GM21390 (cell line): ENCODE measurements at regions not wholly inside any gene's neighbourhood (a gene's known extent, or its start where the extent isn't known, plus 50 kb on each side); places are given as distances from the start of the nearest gene placed in this dataset.

Source experiments
- ATAC-seq: cut with Tn5 transposase; IDR thresholded peaks from one replicate; pipeline ENCODE4 v1.9.1; 2021; ENCODE audit not compliant: unreplicated experiment

DNA sequence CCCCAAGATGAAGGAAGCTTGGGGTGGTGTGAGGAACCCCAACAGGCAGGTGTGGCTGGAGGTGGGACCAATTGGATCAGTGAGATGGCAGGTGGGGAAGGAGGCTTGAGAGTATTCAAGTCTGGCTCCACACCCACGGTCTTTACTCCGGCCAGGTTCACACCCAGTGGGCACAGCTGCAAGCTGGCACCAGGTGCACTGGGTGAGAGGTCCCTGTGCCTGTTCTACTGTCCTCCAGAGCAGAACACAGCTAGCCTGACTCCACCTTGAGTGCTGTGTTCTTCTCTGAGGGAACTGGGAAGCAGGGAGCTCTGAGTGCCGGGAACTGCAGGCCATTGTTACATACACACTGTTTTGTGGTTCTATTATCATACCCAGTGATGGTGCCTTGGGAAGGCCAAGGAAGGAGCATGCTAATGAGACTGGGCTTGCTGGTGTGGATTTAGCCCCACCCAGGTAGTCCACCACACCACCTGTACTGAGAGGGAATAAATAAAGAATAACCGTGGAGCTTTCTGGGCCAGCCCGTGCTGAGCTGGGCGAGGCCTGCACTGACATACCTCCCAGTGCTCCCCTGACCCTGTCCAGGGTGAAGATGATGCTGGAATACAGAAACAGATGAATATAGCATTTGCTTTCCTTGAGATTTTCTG, 93.4 kb downstream of the ABHD5 start:
- ATAC-seq: no peak

DNA sequence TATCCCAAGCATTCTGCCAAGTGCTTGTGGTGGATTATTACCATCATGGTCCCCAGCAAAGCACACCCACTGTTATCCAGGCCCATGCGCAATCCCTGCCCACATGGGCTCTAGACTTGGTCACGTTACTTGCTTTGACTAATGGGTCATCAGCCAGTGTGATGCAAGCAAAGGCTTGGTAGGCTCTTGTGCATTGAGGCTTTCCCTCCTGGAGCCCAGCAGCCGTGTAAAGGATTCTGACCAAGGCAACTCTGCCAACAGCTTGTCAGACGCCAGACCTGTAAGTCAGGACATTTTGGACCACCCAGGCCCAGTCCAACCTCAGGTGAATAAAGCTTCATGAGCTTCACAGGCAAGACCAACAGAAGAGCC, 93.9 kb downstream of the ABHD5 start:
- ATAC-seq: no peak

DNA sequence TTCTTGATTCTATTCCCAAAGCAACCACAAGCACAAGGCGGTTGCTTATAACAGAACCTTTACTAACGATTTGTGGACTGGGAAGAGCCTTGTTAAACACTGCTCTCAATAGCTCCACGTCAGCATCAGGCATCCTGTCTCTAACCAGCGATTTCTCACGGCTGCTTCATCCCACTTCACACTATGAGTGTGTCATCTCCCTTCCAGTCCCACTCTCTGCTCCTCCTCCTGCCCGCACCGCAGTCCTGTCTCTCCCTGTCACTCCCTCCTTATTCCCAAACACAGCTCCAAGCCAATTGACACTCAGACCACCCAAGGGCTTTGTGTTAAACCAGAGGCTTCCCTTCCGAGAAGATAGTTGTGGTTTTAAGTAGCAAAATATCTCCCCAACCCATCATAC, 94.8 kb downstream of the ABHD5 start:
- ATAC-seq: no peak

DNA sequence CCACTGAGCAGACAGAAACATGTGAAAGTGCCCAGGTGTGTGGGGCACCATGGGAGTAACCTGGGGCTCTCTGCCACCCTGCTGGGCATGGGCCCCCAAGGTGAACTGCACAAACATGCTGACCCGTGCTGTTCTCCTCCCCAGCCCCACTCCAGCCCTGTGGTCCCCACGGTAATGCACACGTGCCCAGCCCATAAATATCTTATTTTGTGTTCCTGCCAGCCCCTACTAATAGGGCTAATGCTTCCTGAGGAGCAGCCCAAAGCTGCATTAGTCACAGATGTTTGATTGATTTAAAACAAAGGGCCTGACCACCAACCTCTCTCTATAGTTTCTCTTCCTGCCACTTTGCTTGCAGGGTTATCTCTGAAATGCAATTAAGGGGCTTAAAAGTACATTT, 95.4 kb downstream of the ABHD5 start:
- no peak for ATAC-seq

DNA sequence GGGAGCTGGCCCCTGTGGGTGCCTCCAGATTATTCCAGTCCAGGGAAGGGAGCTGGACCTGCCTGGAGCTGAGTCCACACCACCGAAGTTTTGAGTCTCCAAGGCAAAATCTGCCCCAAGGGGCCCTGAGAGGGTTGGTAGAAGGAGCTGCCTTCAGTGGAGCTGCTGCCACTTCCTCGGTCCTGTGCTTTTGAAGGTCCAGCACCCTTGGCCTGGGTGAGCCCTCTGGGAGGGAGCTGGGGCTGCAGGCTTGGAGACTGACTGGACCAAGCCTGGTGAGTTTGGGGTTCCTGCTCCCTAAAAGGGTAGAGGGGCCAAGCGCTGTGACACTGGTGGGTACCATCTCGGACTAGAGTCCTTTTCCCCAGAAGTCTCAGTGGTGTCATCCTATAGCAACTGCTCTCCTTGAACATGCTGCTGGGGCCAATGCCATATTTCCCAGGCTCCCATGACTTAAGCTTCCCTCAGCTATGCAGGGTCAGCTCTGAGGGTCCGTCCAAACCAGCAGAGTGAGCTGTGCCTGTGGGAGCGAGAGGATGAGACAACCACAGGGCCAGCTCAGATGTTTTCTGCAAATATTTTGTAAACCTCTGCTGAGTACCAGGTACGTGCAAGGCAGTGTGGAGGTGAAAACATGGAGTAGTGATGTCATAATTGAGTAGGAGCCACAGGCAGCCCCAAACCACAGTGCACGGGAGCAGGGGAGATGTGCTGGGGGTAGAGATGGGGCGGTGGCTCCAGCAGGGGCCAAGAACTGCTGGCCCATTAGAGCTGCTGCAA, 96.0 kb downstream of the ABHD5 start:
- no peak for ATAC-seq

DNA sequence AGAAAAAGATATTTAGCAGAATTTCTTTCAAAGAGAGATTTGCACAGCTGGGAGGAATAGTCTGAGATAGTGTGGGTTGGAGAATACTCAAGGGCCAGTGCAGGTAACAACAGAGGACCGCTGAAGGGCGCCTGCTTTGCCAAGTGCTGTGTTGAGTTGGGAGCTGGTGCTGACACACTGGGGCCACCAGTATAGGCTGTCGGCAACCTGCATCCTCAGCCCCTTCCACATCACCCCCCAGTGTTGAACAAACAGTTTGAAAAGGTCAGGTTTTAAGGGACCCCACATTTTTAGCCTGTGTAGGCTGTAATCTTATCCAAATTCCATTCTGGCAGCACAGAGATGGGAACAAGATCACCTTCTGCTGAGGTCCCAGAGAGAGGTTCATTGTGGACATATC, 96.6 kb downstream of the ABHD5 start:
- ATAC-seq: no peak

DNA sequence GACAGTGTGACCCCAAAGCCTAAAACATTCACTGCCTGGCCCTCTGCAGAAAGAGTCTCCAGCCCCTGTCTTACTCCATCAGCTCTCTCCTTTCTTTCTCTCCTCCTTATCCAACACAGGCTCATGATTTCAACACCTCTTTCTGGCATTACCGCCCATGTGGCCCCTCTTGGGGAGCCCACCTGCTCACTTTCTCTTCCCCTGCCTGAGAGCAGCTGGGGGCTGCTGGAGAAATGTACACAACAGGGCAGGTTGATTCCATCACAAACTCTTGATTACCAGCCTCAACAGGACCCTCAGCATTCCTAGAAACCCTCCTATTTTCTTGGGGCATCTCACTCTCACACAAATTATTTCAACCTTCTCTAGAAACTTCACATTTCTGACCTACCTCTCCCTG, 98.3 kb downstream of the ABHD5 start:
- ATAC-seq: no peak

DNA sequence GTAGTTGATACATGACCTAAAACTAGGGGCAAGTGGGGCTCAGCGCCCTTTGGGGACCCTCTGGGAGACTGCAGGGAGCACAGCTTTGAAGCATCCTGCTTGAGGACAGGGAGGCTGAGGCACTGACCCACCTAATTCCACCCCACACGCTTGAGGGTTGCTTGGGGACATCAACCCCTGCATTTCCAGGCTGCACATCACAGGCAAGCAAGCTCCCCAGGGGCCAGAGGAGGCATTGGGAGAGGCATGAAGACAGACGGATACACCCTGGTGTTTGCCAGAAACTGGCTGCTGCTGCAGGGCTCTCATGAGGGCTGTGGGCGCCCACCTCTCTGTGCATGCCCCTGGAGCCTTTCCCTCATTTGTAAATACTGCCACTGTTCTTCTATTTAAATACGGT, 99.3 kb downstream of the ABHD5 start:
- no peak for ATAC-seq

DNA sequence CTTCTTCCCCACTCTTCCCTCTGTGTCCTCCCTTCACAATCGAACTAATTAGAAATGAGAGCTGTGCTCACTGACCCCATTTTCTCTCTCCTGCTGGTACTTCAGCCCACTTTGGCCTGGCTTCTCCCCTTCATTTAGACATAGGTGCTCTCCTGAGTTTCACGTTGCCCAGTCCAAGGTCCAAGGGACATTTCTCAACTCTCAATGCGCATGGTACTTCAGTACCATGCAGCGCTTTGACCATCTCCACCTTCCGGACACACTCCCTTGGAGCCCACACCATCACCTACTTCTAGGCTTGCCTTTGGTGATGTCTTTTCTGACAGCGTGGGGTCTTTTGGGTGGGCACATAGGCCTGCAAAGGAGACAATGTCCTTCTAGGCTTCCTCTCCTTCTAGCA, 99.7 kb downstream of the ABHD5 start:
- ATAC-seq: no peak

DNA sequence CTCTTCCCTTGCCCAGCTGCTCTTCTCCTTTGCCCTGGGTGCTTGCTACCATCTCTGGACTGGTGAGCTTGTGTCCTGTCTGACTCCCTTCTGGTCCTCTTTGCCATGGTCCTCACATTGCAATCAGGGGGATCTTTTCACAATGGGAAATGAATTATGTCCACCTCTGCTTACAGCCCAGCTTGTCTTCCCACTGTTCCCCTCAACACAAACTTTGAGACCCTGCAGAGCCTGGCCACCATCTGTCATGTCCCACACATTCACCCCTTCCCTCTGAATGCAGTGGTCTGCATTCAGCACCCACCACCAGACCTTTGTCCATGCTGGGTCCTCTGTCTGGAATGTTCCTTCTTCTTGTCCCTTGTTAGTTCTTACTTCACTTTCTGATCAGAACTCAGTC, 100.5 kb downstream of the ABHD5 start:
- ATAC-seq: no peak

DNA sequence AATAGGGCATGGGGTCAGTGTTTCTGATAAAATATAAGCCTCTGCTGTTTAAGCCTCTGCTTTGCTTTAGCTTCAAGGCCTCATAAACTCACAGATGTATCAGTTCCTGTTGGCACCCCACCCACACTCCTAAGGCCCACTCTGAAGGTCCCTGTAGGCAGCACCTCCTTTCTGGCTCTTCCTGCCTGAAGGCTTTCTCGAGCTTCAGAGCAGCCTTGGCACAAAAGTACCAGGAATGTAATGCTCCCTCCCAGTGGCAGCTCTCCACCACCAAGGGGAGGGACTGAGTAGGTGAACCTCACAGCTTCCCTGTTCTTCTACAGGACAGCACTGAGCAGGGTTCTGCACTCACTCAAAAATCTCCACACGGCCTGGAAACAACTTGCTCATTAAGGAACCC, 102.2 kb downstream of the ABHD5 start:
- no peak for ATAC-seq

DNA sequence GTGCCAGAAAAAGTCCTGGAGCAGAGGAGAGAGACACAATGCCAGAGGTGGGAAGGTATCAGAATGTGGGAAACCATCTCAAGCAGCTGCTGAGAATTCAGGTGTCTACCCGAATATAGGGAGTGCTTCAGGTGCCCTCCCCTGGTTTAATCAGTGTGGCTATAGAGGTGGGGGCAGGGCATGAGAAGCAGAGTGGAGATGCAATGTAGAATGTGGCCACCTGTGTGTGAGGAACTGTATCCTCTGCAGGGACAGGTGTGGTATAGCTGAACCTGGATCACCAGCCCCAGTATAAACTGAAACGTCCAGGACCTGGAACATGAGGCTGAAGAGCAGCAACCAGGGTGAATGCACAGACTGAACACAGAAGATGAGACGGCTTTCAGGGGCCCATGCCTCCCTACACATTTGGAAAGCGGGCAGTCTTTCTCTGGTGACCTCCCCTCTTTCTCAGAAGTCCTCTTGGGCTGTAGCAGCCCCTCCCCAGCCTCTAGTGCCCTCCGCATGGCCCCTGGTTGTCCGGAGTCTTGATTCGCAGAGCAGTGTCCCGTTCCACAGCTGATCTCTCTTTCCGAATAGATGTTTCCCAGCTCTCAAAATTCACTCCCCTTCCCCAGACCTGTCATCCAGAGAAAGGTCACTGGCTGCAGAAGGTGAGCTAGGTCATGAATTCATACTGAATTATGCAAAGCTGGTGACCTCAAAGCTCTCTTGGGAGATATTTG, 103.1 kb downstream of the ABHD5 start:
- ATAC-seq: no peak

DNA sequence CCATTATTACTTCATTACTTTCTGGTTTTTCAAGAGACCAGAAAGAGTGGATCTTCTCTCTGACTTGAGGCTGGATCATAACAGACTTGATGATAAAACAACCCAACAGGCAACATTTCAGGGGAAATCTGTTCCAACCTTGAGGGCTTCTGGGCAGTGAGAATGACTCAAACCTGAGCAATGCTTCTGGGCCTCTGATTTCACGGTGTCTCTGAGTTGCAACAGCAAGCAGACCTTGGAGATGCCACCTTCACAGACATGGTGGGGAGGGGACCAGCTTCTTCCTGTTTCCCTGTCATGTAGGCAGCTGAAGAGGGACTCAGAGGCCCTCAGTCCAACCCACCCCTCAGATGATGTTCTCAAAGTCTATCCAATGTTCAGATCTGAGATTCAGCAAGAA, 104.0 kb downstream of the ABHD5 start:
- no peak for ATAC-seq

DNA sequence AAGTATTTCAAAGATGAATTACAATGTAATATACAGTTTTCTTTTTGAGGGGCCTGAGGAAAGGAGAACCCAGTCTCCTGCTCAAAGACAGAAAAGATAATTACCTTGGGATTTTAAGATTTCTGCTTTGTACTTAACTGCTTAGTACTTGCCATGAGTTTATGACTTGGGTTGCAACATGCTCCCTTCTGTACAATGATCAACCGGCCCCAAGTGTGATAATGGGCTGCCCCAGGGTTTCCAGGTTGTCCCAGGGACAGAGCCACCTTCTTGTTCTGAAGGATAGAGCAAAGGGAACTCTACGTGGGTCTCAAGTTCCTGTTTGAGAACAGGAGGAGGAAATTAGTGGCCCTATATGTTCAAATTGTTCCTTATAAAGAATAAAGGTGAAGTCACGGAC, 104.8 kb downstream of the ABHD5 start:
- ATAC-seq: no peak

DNA sequence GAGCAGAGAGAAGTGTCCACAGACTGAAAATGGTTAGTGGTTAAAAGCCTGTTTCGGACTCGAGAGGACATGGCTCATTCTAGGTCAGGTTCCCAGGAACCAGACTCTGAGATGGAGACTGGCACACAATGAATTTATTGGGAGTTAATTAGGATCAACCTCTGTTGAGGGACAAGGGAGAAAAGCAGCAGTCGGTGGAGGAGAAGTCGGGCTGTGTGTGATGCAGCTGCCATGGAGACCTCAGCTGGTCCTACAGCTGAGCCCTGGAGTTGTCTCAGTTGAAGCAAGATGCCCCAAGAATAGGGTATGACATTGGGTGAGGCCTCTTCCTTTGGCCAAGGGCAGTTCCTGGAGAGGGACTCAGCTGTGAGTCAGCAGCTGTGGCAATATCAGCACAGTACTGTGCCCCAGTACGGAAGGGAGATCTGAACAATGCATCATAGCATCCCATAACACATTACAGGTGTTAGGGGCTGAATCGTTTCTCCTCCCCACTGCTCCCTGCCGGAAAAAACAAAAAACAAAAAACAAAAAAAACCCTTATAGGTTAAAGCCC, 105.4 kb downstream of the ABHD5 start:
- ATAC-seq: no peak

DNA sequence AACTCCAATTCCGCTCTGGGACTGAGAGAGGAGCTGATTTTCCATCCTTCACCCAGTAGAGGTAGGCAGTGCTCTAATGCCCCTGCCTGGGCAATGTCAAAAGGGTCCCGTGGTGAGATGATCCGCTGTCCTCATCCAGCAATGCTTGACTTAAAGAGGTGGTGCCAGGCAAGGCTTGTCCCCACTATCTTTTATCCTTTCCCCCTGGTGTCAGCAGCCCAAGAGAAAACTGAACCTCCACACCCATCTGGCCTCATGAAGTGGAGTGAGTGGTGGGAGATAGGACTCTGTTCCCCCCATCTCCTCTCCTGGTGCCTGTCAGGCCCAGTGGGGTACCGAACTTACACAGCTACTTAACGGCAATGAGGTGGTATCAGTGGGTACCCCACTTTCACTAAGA, 107.1 kb downstream of the ABHD5 start:
- no peak for ATAC-seq

DNA sequence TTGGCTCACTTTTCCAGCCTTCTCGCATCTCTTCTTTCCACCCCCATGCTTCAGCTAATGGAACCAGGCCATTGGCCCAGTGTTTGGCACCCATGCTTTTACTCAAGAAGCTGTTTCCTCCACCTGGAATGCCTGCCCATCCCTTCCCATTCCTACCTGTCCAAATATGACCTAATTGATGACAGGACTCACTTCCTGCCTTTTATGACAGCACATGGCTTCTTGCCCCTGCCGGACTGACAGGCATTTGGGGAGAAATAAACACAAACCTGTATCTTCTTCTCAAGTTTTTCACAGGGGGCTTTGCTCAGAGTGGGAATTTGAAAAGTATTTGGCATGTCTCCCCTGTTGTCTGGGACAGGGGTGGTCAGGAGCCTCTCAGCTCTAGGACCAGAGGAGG, 120.1 kb downstream of the ABHD5 start:
- ATAC-seq: no peak

DNA sequence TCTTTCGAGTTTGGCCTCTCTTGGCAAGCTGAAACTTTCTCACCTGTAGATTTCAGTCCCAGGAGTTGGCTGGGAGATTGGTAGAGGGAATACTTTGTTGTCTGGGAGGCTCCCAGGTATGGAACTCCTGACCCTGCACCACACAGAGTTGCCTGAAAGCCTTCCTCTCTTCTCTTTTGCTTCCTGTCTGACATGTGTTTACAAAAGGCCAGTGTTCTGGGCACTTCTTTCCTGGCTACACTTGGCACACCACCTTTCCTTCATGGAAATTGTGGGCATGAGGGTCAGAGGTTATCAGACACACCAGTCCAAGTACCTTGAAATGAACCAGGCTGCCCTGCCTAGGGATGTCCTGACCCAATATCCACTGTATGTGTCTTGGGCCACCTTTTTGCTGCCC, 123.7 kb downstream of the ABHD5 start:
- no peak for ATAC-seq

DNA sequence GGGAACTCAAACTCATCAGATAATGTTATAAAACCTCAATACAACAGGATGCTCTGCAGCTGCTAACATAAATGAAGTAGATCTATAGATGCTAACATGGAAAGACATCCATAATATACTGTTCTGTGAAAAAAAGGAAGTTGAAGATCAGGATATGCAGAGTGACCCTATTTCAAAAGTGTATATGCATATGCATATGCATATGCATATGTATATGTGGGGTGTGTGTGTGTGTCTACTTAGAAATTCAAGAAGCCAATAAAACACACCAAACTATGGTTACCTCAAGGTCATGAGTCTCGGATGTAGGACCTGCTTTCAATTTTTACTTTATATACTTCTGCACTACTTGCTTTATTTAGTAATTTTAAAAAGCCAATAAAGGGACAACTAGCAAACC, 125.6 kb downstream of the ABHD5 start:
- ATAC-seq: no peak

DNA sequence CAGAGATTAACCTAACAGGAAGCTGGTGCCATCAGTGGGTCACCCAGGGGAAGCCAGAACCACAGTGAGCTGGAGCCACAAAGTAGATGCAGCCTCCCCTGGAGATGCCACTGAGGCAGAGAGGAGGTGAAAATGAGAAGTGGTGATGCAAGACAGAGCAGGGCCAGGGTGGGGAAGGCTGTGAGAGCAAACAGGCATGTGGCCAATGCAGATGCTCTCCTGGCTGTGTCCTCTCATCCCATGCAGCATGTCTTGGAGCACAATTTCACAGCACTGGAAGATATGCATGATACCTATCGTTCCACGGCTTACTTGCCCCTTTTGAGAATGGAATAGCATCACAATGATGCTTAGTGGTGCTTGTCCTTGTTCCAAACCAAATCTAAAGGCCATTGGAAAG, 126.3 kb downstream of the ABHD5 start:
- ATAC-seq: no peak

DNA sequence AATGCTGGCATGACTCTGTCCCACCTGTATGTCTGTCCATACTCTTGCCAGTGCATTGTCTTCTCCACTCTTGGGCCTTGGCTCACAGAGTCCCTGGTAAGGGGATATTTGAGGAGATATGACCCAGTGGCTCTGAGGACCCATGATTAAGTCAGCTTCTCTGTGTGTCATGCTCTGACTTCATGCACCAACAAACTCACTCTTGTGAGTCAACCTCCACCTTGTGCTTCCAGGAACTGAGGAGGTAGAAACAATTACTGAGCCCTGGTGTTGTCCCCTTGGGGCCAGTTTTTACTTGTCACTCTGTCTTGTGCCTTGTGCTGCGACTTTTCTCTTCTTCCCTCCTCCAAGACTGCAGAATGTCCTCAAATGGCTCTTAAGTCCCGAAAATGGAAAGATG, 127.1 kb downstream of the ABHD5 start:
- ATAC-seq: no peak

DNA sequence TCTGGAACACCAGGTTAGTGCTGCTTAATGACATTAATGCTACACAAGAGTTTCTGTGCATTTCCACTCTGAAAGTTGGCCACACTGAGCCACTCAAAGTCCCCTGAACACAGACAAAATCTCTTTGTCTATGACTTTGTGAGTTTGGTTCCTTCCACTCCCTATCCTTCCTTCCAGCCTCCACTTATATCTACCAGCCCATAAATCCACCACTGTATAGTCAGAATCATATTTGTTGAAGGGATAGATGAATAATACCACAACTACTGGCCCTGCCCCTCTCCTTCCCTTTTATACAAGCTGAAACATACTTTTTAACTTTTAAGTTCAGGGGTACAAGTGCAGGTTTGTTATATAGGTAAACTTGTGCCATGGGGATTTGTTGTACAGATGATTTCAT, 127.5 kb downstream of the ABHD5 start:
- no peak for ATAC-seq
